ENCODE measurements at regions not wholly inside any gene's neighbourhood (a gene's known extent, or its start where the extent isn't known, plus 50 kb on each side); places are given as distances from the start of the nearest gene placed in this dataset.

- no peaks in the 10 kb centered on the region for H3K27me3 ChIP-seq (ENCODE audit: insufficient read depth, low read depth)
- H2AFZ ChIP-seq (ENCODE audit: low read depth) = no peak overlapping the region
- no peaks in the 10 kb centered on the region for H4K20me1 ChIP-seq (ENCODE audit: insufficient read depth)
- H3K4me3 ChIP-seq (IDR thresholded peaks at IDR 0.05; ENCODE audit: insufficient read depth, low read depth, low read length) = no peak overlapping the region
- no peaks in the 10 kb centered on the region for H3K79me2 ChIP-seq (ENCODE audit: insufficient read depth, low read depth)
- no peak for TF ChIP-seq CTCF (conservative IDR thresholded peaks at IDR 0.05; ENCODE audit: low read depth, low read length)
- H3K36me3 ChIP-seq (ENCODE audit: insufficient read depth) = no peaks in the 10 kb centered on the region
- H3K4me1 ChIP-seq (ENCODE audit: low read depth, poor library complexity, severe bottlenecking) = no peaks in the 10 kb centered on the region
- no peak overlapping the region for H3K9ac ChIP-seq
- no peak overlapping the region for H3K27ac ChIP-seq
- H3K4me2 ChIP-seq = no peak overlapping the region
These were observed 180.3 kb downstream of the KCNE4 start for GRCh38 chr2:223232285-223232684.

DNA sequence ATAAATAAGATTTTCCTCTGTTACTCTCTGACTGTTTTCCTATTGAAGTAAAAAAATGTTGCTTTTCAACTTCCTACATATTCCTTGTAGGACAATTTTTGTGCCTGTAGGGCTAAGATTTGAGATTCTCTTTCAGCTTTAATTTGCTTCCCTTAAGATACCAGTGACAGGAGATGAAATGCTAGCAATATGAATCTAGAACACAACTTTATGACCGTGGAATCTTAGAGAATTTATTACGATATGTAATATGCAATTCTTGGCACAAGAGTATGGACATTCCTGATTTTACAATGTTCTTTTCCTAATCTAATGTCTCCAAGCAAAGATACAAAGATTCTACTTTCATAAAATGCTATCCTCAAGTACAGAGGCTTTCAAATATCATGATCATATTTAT is 180.9 kb downstream of the KCNE4 start:
- Histone ChIP-seq H3K9ac (no peak overlapping the region), H3K4me2 (no peak overlapping the region), H3K27ac (no peak overlapping the region), H3K4me3 (IDR thresholded peaks at IDR 0.05; ENCODE audit: insufficient read depth, low read depth, low read length) (no peak overlapping the region), H2AFZ (ENCODE audit: low read depth) (no peak overlapping the region), H3K36me3 (ENCODE audit: insufficient read depth) (no peaks in the 10 kb centered on the region), H3K4me1 (ENCODE audit: low read depth, poor library complexity, severe bottlenecking) (no peaks in the 10 kb centered on the region), H3K27me3 (ENCODE audit: insufficient read depth, low read depth) (no peaks in the 10 kb centered on the region), H4K20me1 (ENCODE audit: insufficient read depth) (no peaks in the 10 kb centered on the region), H3K79me2 (ENCODE audit: insufficient read depth, low read depth) (no peaks in the 10 kb centered on the region)
- TF ChIP-seq CTCF (conservative IDR thresholded peaks at IDR 0.05; ENCODE audit: low read depth, low read length) = no peak

DNA sequence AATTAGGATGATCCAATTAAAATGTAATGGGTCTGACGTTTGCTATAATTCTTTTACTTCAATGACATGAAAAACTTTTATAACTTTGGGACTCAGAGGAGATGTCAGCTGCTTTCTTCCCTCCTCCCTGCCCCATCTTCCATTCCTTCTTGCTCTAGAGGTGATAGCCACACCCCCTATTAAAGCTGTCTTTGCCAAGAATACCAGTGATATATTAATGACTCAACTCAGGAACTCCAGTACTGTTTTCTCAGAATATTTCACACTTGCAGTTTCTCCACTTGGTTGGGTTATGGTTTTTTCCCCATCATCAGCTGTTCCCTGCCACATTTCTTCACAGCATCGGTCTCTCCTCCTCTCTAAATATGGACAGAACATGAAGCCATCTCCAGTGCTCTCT is 184.0 kb downstream of the KCNE4 start:
- Histone ChIP-seq H3K79me2 (ENCODE audit: insufficient read depth, low read depth) (no peaks in the 10 kb centered on the region), H4K20me1 (ENCODE audit: insufficient read depth) (no peaks in the 10 kb centered on the region), H3K36me3 (ENCODE audit: insufficient read depth) (no peaks in the 10 kb centered on the region), H3K4me1 (ENCODE audit: low read depth, poor library complexity, severe bottlenecking) (no peaks in the 10 kb centered on the region), H3K9ac (no peak overlapping the region), H3K4me2 (no peak overlapping the region), H2AFZ (ENCODE audit: low read depth) (no peak overlapping the region), H3K27me3 (ENCODE audit: insufficient read depth, low read depth) (no peaks in the 10 kb centered on the region), H3K27ac (no peak overlapping the region), H3K4me3 (IDR thresholded peaks at IDR 0.05; ENCODE audit: insufficient read depth, low read depth, low read length) (no peak overlapping the region)
- no peak for TF ChIP-seq CTCF (conservative IDR thresholded peaks at IDR 0.05; ENCODE audit: low read depth, low read length)

DNA sequence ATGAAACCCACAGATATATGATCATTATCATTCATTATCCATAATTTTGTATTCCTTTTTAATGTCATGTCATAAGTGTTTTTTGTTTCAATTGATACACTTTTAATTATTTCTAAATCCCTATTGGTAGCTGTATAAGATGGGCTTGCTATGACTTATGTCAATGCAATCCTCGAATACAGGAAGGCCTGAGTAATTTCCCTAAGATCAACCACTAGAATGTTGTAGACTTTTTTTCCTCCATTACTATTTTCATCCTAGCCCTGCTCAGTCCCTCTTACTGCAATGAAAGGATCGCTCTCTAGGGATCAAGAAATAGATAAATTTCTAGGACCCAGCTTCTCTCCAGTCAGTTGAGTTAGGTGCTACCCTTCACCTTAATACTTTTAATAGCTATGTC is 186.3 kb downstream of the KCNE4 start:
- Histone ChIP-seq H3K79me2 (ENCODE audit: insufficient read depth, low read depth) (no peaks in the 10 kb centered on the region), H3K36me3 (ENCODE audit: insufficient read depth) (no peaks in the 10 kb centered on the region), H3K4me3 (IDR thresholded peaks at IDR 0.05; ENCODE audit: insufficient read depth, low read depth, low read length) (no peak overlapping the region), H3K27me3 (ENCODE audit: insufficient read depth, low read depth) (no peaks in the 10 kb centered on the region), H3K4me2 (no peak overlapping the region), H3K4me1 (ENCODE audit: low read depth, poor library complexity, severe bottlenecking) (no peaks in the 10 kb centered on the region), H2AFZ (ENCODE audit: low read depth) (no peak overlapping the region), H3K27ac (no peak overlapping the region), H3K9ac (no peak overlapping the region), H4K20me1 (ENCODE audit: insufficient read depth) (no peaks in the 10 kb centered on the region)
- no peak for TF ChIP-seq CTCF (conservative IDR thresholded peaks at IDR 0.05; ENCODE audit: low read depth, low read length)

DNA sequence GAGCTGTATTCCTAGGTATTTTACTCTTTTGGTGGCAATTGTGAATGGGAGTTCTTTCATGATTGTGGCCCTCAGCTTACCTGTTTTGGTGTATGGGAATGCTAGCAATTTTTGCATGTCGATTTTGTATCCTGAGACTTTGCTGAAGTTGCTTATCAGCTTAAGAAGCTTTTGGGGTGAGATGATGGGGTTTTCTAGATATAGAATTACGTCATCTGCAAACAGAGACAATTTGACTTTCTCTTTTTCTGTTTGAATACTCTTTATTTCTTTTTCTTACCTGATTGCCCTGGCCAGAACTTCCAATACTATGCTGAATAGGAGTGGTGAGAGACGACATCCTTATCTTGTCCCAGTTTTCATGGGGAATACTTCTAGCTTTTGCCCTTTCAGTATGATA is 191.2 kb downstream of the KCNE4 start:
- no peak overlapping the region for H3K4me2 ChIP-seq
- no peaks in the 10 kb centered on the region for H3K79me2 ChIP-seq (ENCODE audit: insufficient read depth, low read depth)
- no peak overlapping the region for H2AFZ ChIP-seq (ENCODE audit: low read depth)
- no peaks in the 10 kb centered on the region for H3K27me3 ChIP-seq (ENCODE audit: insufficient read depth, low read depth)
- no peak overlapping the region for H3K9ac ChIP-seq
- no peaks in the 10 kb centered on the region for H3K4me1 ChIP-seq (ENCODE audit: low read depth, poor library complexity, severe bottlenecking)
- H4K20me1 ChIP-seq (ENCODE audit: insufficient read depth) = no peaks in the 10 kb centered on the region
- H3K27ac ChIP-seq = no peak overlapping the region
- H3K36me3 ChIP-seq (ENCODE audit: insufficient read depth) = no peaks in the 10 kb centered on the region
- H3K4me3 ChIP-seq (IDR thresholded peaks at IDR 0.05; ENCODE audit: insufficient read depth, low read depth, low read length) = no peak overlapping the region
- no peak for TF ChIP-seq CTCF (conservative IDR thresholded peaks at IDR 0.05; ENCODE audit: low read depth, low read length)

Data from KMS-11 (cell line).